Liver (tissue), 8 donors: ENCODE measurements at regions not wholly inside any gene's neighbourhood (a gene's known extent, or its start where the extent isn't known, plus 50 kb on each side); places are given as distances from the start of the nearest gene placed in this dataset.

Experiments
- DNase-seq: peaks from one replicate; pipeline ENCODE4 v3.0.0-alpha.2; 2017; ENCODE audit warnings: low spot score
- H3K27ac ChIP-seq, 2 donors: one replicate each; pipeline ENCODE4 v1.7.0; 2013; ENCODE audit warnings: inconsistent platforms in 2 of 2, low read length in 2 of 2, control low read depth in 1 of 2, low read depth in 1 of 2, mild to moderate bottlenecking in 1 of 2
- H3K27me3 ChIP-seq, 4 donors: one replicate each; pipeline versions ENCODE4 v1.6.1 to v1.7.0; 2013; ENCODE audit warnings: low read length in 3 of 4, inconsistent platforms in 1 of 4, mild to moderate bottlenecking in 1 of 4, moderate library complexity in 1 of 4; ENCODE audit not compliant: control insufficient read depth in 4 of 4, insufficient read depth in 4 of 4
- H3K36me3 ChIP-seq, 4 donors: one replicate each; pipeline versions ENCODE4 v1.6.1 to v1.7.0; 2013; ENCODE audit warnings: low read length in 3 of 4, mild to moderate bottlenecking in 3 of 4, low read depth in 1 of 4, moderate library complexity in 1 of 4; ENCODE audit not compliant: control insufficient read depth in 4 of 4, insufficient read depth in 3 of 4
- H3K4me1 ChIP-seq, 4 donors: one replicate each; pipeline versions ENCODE4 v1.6.1 to v1.7.0; 2013; ENCODE audit warnings: low read length in 3 of 4, mild to moderate bottlenecking in 3 of 4, moderate library complexity in 1 of 4; ENCODE audit not compliant: control insufficient read depth in 4 of 4, insufficient read depth in 4 of 4
- H3K4me3 ChIP-seq, 3 donors: one replicate each; pipeline versions ENCODE4 v1.6.1 to v1.7.0; 2013; ENCODE audit warnings: low read length in 3 of 3, control low read depth in 1 of 3, low read depth in 1 of 3, mild to moderate bottlenecking in 1 of 3
- H3K9ac ChIP-seq, 2 donors: one replicate each; pipeline ENCODE4 v1.7.0; 2013; ENCODE audit warnings: low read length in 2 of 2, mild to moderate bottlenecking in 2 of 2, moderate library complexity in 2 of 2, control low read depth in 1 of 2, low read depth in 1 of 2
- H3K9me3 ChIP-seq, 4 donors: one replicate each; pipeline versions ENCODE4 v1.6.1 to v1.7.0; 2013; ENCODE audit warnings: low read length in 3 of 4; ENCODE audit not compliant: control insufficient read depth in 4 of 4
- ATF3 ChIP-seq: IDR thresholded peaks from 2 replicates; pipeline ENCODE4 v1.6.1; 2016; ENCODE audit warnings: antibody characterized with exemption
- CTCF ChIP-seq: fragments of 150-350 bp; IDR thresholded peaks from 2 replicates; pipeline ENCODE4 v1.5.1; 2017; ENCODE audit warnings: improper control_type of control experiment, low read depth, low read length; ENCODE audit not compliant: missing input control
- EGR1 ChIP-seq, 2 donors: IDR thresholded peaks; 2 replicates each; pipeline ENCODE4 v1.6.1; 2016 to 2018; ENCODE audit warnings: antibody characterized with exemption in 2 of 2, low read depth in 2 of 2
- FOXA1 ChIP-seq: IDR thresholded peaks from 2 replicates; pipeline ENCODE4 v1.6.1; 2016; ENCODE audit warnings: antibody characterized with exemption
- FOXA2 ChIP-seq: IDR thresholded peaks from 2 replicates; pipeline ENCODE4 v1.6.1; 2016; ENCODE audit warnings: antibody characterized with exemption
- GABPA ChIP-seq, 2 donors: IDR thresholded peaks in 1 of 2; conservative IDR thresholded peaks in 1 of 2; 2 replicates each; pipeline ENCODE4 v1.6.1; 2016; ENCODE audit warnings: antibody characterized with exemption in 2 of 2, mild to moderate bottlenecking in 1 of 2, moderate library complexity in 1 of 2
- HNF4A ChIP-seq, 2 donors: conservative IDR thresholded peaks; 2 replicates each; pipeline ENCODE4 v1.6.1; 2016; ENCODE audit warnings: antibody characterized with exemption in 2 of 2, mild to moderate bottlenecking in 2 of 2
- HNF4G ChIP-seq: IDR thresholded peaks from 2 replicates; pipeline ENCODE4 v1.6.1; 2016; ENCODE audit warnings: antibody characterized with exemption
- JUND ChIP-seq, 2 donors: IDR thresholded peaks; 2 replicates each; pipeline ENCODE4 v1.6.1; 2016; ENCODE audit warnings: antibody characterized with exemption in 2 of 2
- MAX ChIP-seq: IDR thresholded peaks from 2 replicates; pipeline ENCODE4 v1.6.1; 2016; ENCODE audit warnings: antibody characterized with exemption
- NR2F2 ChIP-seq: IDR thresholded peaks from 2 replicates; pipeline ENCODE4 v1.6.1; 2016; ENCODE audit warnings: antibody characterized with exemption
- RAD21 ChIP-seq, 2 donors: IDR thresholded peaks; 2 replicates each; pipeline ENCODE4 v1.6.1; 2016; ENCODE audit warnings: antibody characterized with exemption in 2 of 2, mild to moderate bottlenecking in 2 of 2
- REST ChIP-seq: IDR thresholded peaks from 2 replicates; pipeline ENCODE4 v1.6.1; 2016; ENCODE audit warnings: antibody characterized with exemption, mild to moderate bottlenecking
- RXRA ChIP-seq, 2 donors: IDR thresholded peaks; 2 replicates each; pipeline ENCODE4 v1.6.1; 2017 to 2018; ENCODE audit warnings: antibody characterized with exemption in 2 of 2, mild to moderate bottlenecking in 1 of 2
- SP1 ChIP-seq: IDR thresholded peaks from 2 replicates; pipeline ENCODE4 v1.6.1; 2018; ENCODE audit warnings: antibody characterized with exemption, mild to moderate bottlenecking
- TAF1 ChIP-seq: conservative IDR thresholded peaks from 2 replicates; pipeline ENCODE4 v1.6.1; 2016; ENCODE audit warnings: antibody characterized with exemption, mild to moderate bottlenecking
- YY1 ChIP-seq: IDR thresholded peaks from 2 replicates; pipeline ENCODE4 v1.6.1; 2016; ENCODE audit warnings: antibody characterized with exemption, mild to moderate bottlenecking
- ZBTB33 ChIP-seq: IDR thresholded peaks from 2 replicates; pipeline ENCODE4 v1.6.1; 2016; ENCODE audit warnings: antibody characterized with exemption
- WGBS: extraction: QIAGEN DNeasy Blood & Tissue Kit; methylation state at CpG from one replicate; pipeline ENCODE4 v1.1.7; 2013; 5-methylcytosine and 5-hydroxymethylcytosine counted together
- donor health status: healthy.
- donor health status: healthy.
- donor health status: healthy.
- donor health status: healthy.
- donor health status: healthy.

GRCh38 chr12:87323369-87323768, 705.8 kb downstream of the C12orf50 start:
- Histone ChIP-seq H3K4me1 (no peaks in the 10 kb centered on the region), H3K9me3 (no peaks in the 10 kb centered on the region), H3K36me3 (no peaks in the 10 kb centered on the region), H3K27ac (no peak overlapping the region), H3K27me3 (no peaks in the 10 kb centered on the region), H3K4me3 (no peak overlapping the region), H3K9ac (no peak overlapping the region)
- TF ChIP-seq RAD21 (IDR thresholded peaks at IDR 0.05) (peak; percentile 7 to 9), CTCF (no peak), FOXA1 (no peak), GABPA (IDR thresholded peaks at IDR 0.05 in 1 of 2, conservative IDR thresholded peaks at IDR 0.05 in 1 of 2) (no peak), ATF3 (no peak), ZBTB33 (no peak), TAF1 (no peak), REST (no peak), YY1 (no peak), SP1 (no peak), JUND (IDR thresholded peaks at IDR 0.05) (no peak), MAX (no peak), FOXA2 (no peak), NR2F2 (peak; percentile 36), EGR1 (IDR thresholded peaks at IDR 0.05; ENCODE audit: low read depth in 2 of 2) (no peak), HNF4G (no peak), HNF4A (conservative IDR thresholded peaks at IDR 0.05) (no peak), RXRA (IDR thresholded peaks at IDR 0.05) (no peak)
- WGBS, result 79% methylated on average over 1 of the region's 1 CpG
- DNase-seq, result no peak

- no peak overlapping the region for H3K27ac ChIP-seq
- H3K9me3 ChIP-seq, result no peaks in the 10 kb centered on the region
- H3K36me3 ChIP-seq, result no peaks in the 10 kb centered on the region
- H3K4me3 ChIP-seq, result no peak overlapping the region
- no peak overlapping the region for H3K9ac ChIP-seq
- no peaks in the 10 kb centered on the region for H3K27me3 ChIP-seq
- DNase-seq, result no peak
- no peaks in the 10 kb centered on the region for H3K4me1 ChIP-seq
- TF ChIP-seq HNF4G (no peak), YY1 (no peak), SP1 (no peak), GABPA (IDR thresholded peaks at IDR 0.05 in 1 of 2, conservative IDR thresholded peaks at IDR 0.05 in 1 of 2) (no peak), REST (no peak), MAX (no peak), EGR1 (IDR thresholded peaks at IDR 0.05; ENCODE audit: low read depth in 2 of 2) (no peak), HNF4A (conservative IDR thresholded peaks at IDR 0.05) (no peak), NR2F2 (no peak), FOXA2 (no peak), RXRA (IDR thresholded peaks at IDR 0.05) (no peak), ZBTB33 (no peak), RAD21 (IDR thresholded peaks at IDR 0.05) (no peak)
Measured at GRCh38 chr12:87320724-87321123, 708.5 kb downstream of the C12orf50 start.
